ENCODE measurements at regions not wholly inside any gene's neighbourhood (a gene's known extent, or its start where the extent isn't known, plus 50 kb on each side); places are given as distances from the start of the nearest gene placed in this dataset.

DNA sequence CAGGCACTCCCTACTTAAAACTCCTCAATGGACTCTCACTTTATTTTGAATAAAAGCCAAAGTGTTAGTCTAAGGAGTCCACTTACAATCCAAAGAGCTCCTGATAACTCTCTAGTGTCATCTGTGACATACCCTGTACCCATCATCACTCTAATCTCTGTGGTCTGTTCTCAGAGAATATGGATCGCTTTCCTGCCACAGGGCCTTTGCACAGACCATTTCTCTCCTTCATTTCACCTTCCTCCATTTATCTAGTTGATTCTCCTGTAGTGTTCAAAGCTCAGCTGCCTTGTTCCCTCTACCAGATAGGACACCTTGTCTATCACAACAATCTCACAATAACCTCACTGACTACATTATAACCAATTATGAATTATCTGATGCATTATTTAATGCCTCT, 185.4 kb upstream of the KBTBD8 start:
- H2BK15ac ChIP-seq (ENCODE audit: low read length): no peak overlapping the region
- H2BK12ac ChIP-seq (ENCODE audit: low read depth, low read length): no peak overlapping the region
- H3K79me2 ChIP-seq (ENCODE audit: control insufficient read depth in 1 of 2, insufficient read depth in 2 of 2, low read length in 2 of 2): no peaks in the 10 kb centered on the region
- no peaks in the 10 kb centered on the region for H3K23me2 ChIP-seq (ENCODE audit: low read depth, low read length)
- H3K4me2 ChIP-seq (ENCODE audit: insufficient read depth in 1 of 2, low read depth in 2 of 2, low read length in 2 of 2): no peak overlapping the region
- WGBS, 2 experiments (ENCODE audit: extremely low coverage in 1 of 2, insufficient coverage in 1 of 2, insufficient read length in 1 of 2, insufficient replicate concordance in 2 of 2, low coverage in 1 of 2, low lambda C conversion rate in 2 of 2, missing lambda C conversion rate in 1 of 2): 91% methylated on average over 1 of the region's 1 CpG; no CpG with 5 or more reads in 1 of the 2 experiments
- no peak overlapping the region for H4K91ac ChIP-seq (replicated peaks; ENCODE audit: insufficient read length, low read length)
- H3K27me3 ChIP-seq (replicated peaks in 1 of 4; ENCODE audit: control insufficient read depth in 3 of 4, extremely low read depth in 1 of 4, insufficient read depth in 3 of 4, low read length in 3 of 4): no peaks in the 10 kb centered on the region
- H3K18ac ChIP-seq (ENCODE audit: extremely low read depth, low read length): no peak overlapping the region
- no peak overlapping the region for H2AK5ac ChIP-seq (ENCODE audit: low read depth, low read length)
- no peak overlapping the region for H3K4ac ChIP-seq (replicated peaks; ENCODE audit: insufficient read length, low read depth, low read length)
- H4K5ac ChIP-seq (ENCODE audit: insufficient read length, low read depth, low read length): no peak overlapping the region
- H3K4me1 ChIP-seq (replicated peaks in 1 of 4; ENCODE audit: control insufficient read depth in 3 of 4, insufficient read depth in 4 of 4, low read length in 3 of 4): peaks cover 0 to 5% (median 2%) of the 10 kb centered on the region in 4 experiments; a peak in 5 of 7 replicates
- H3K56ac ChIP-seq (replicated peaks; ENCODE audit: insufficient read length, low read depth, low read length): no peak overlapping the region
- H3K27ac ChIP-seq (ENCODE audit: low read depth, low read length): no peak overlapping the region
- no peaks in the 10 kb centered on the region; a peak in 1 of 4 replicates for H3K9me3 ChIP-seq (ENCODE audit: insufficient read depth in 2 of 2, low read depth in 1 of 2, low read length in 1 of 2)
- no peaks in the 10 kb centered on the region for H3K79me1 ChIP-seq (ENCODE audit: low read depth, low read length)
- H4K8ac ChIP-seq (ENCODE audit: extremely low read depth, insufficient read depth, low read length): no peak overlapping the region
- POLR2A ChIA-PET (ENCODE audit: partially characterized antibody): interaction anchor here (0.6 kb wide), 1 partner anchor 332 kb away, joined by 3 read pairs; no protein-coding TSS in a partner anchor
- H3K36me3 ChIP-seq (ENCODE audit: control insufficient read depth in 2 of 4, insufficient read depth in 4 of 4, low read length in 3 of 4): no peaks in the 10 kb centered on the region
- H2AFZ ChIP-seq (ENCODE audit: low read length): no peak overlapping the region
- no peak overlapping the region for H2BK120ac ChIP-seq (replicated peaks; ENCODE audit: low read depth, low read length)
- no peak overlapping the region for H3K4me3 ChIP-seq (ENCODE audit: extremely low read depth in 1 of 4, insufficient read depth in 2 of 4, low read depth in 3 of 4, low read length in 4 of 4)
- DNase-seq (ENCODE audit: low read depth in 1 of 2, low spot score in 2 of 2) (no peak), FAIRE-seq (no peak)
- no peak overlapping the region for H3K14ac ChIP-seq (ENCODE audit: insufficient read length)
- CTCF ChIA-PET (ENCODE audit: partially characterized antibody): interaction anchor here (1.4 to 1.6 kb wide), 2 partner anchors 9 to 405 kb away, joined by 4 to 6 read pairs; no protein-coding TSS in a partner anchor
- no peak overlapping the region for H3K9ac ChIP-seq (replicated peaks in 1 of 4; ENCODE audit: extremely low read depth in 1 of 4, low read depth in 3 of 4, low read length in 3 of 4)
- H2BK5ac ChIP-seq (ENCODE audit: low read depth, low read length): no peak overlapping the region
- no peak overlapping the region for H3K23ac ChIP-seq (ENCODE audit: insufficient read length)
- TF ChIP-seq KDM1A (IDR thresholded peaks at IDR 0.05; ENCODE audit: borderline replicate concordance, low read length): peak; percentile 85; the same call in 1 of the 2 replicates
- TF ChIP-seq SAP30 (IDR thresholded peaks at IDR 0.05; ENCODE audit: insufficient read depth, insufficient replicate concordance, low read length): no peak
- peak in 1 of 2 experiments; percentile 53; a peak in 1 of 4 replicates for TF ChIP-seq HDAC2 (IDR thresholded peaks at IDR 0.05; ENCODE audit: borderline replicate concordance in 1 of 2, low read depth in 2 of 2, low read length in 2 of 2)
- H2BK20ac ChIP-seq (ENCODE audit: low read length): no peak overlapping the region
- H4K20me1 ChIP-seq (replicated peaks in 1 of 2; ENCODE audit: control insufficient read depth in 1 of 2, insufficient read depth in 2 of 2, low read length in 2 of 2): no peaks in the 10 kb centered on the region

Measured in H1 (cell line).